ENCODE measurements at regions not wholly inside any gene's neighbourhood (a gene's known extent, or its start where the extent isn't known, plus 50 kb on each side); places are given as distances from the start of the nearest gene placed in this dataset.

GRCh38 chr7:3229904-3230470 is 71.1 kb upstream of the SDK1 start:
- TF ChIP-seq CEBPB (IDR thresholded peaks at IDR 0.05) = no peak
- TF ChIP-seq, protein P1, sequence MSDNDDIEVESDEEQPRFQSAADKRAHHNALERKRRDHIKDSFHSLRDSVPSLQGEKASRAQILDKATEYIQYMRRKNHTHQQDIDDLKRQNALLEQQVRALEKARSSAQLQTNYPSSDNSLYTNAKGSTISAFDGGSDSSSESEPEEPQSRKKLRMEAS (IDR thresholded peaks at IDR 0.05) = no peak
- no peak for TF ChIP-seq EGR1 (IDR thresholded peaks at IDR 0.05)
- no peak for TF ChIP-seq YY1 (IDR thresholded peaks at IDR 0.05; ENCODE audit: low read depth)
- no peak for TF ChIP-seq REST (IDR thresholded peaks at IDR 0.05; ENCODE audit: low read depth)
- TF ChIP-seq CREB1 (IDR thresholded peaks at IDR 0.05; ENCODE audit: low read depth) = no peak
- TF ChIP-seq FOXM1 (IDR thresholded peaks at IDR 0.05; ENCODE audit: borderline replicate concordance, low read depth) = no peak
- no peak for TF ChIP-seq TEAD4 (IDR thresholded peaks at IDR 0.05)
- TF ChIP-seq TCF12 (IDR thresholded peaks at IDR 0.05; ENCODE audit: low read depth) = no peak
- TF ChIP-seq TAF1 (IDR thresholded peaks at IDR 0.05; ENCODE audit: low read depth) = no peak
- TF ChIP-seq RAD21 (IDR thresholded peaks at IDR 0.05; ENCODE audit: low read depth) = no peak
- TF ChIP-seq EP300 (IDR thresholded peaks at IDR 0.05; ENCODE audit: borderline replicate concordance) = no peak
- TF ChIP-seq ZBTB7A (IDR thresholded peaks at IDR 0.05; ENCODE audit: low read depth) = no peak

DNA sequence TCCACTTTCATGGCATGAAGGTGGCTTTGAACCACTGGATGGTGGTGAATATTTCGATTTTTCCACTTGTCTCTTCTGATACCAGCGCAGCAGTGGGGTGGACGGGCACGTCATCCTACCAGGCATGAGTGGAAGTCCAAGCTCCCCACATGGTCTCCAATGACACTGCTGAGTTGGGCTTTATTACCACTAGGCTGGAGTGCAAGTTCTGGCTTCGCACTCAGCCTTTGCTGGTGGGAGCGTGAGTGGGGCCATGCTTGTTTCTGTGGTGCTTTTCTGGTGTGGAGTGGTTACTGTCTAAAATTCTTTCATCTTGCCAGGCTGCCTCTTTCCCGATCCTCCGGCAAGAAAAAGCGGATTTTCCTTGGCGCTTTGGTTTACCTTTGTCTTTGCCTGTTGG is 70.1 kb upstream of the SDK1 start:
- no peak for TF ChIP-seq TCF12 (IDR thresholded peaks at IDR 0.05; ENCODE audit: low read depth)
- TF ChIP-seq EGR1 (IDR thresholded peaks at IDR 0.05) = no peak
- TF ChIP-seq TAF1 (IDR thresholded peaks at IDR 0.05; ENCODE audit: low read depth) = no peak
- no peak for TF ChIP-seq ZBTB7A (IDR thresholded peaks at IDR 0.05; ENCODE audit: low read depth)
- TF ChIP-seq RAD21 (IDR thresholded peaks at IDR 0.05; ENCODE audit: low read depth) = no peak
- no peak for TF ChIP-seq FOXM1 (IDR thresholded peaks at IDR 0.05; ENCODE audit: borderline replicate concordance, low read depth)
- TF ChIP-seq, protein P2, sequence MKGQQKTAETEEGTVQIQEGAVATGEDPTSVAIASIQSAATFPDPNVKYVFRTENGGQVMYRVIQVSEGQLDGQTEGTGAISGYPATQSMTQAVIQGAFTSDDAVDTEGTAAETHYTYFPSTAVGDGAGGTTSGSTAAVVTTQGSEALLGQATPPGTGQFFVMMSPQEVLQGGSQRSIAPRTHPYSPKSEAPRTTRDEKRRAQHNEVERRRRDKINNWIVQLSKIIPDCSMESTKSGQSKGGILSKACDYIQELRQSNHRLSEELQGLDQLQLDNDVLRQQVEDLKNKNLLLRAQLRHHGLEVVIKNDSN (IDR thresholded peaks at IDR 0.05) = no peak
- no peak for TF ChIP-seq YY1 (IDR thresholded peaks at IDR 0.05; ENCODE audit: low read depth)
- TF ChIP-seq CEBPB (IDR thresholded peaks at IDR 0.05) = no peak
- no peak for TF ChIP-seq CREB1 (IDR thresholded peaks at IDR 0.05; ENCODE audit: low read depth)
- TF ChIP-seq REST (IDR thresholded peaks at IDR 0.05; ENCODE audit: low read depth) = no peak
- no peak for TF ChIP-seq EP300 (IDR thresholded peaks at IDR 0.05; ENCODE audit: borderline replicate concordance)
- TF ChIP-seq TEAD4 (IDR thresholded peaks at IDR 0.05) = no peak
- TF ChIP-seq, protein P1 (IDR thresholded peaks at IDR 0.05) = no peak
- TF ChIP-seq NFIC (IDR thresholded peaks at IDR 0.05) = no peak

- TF ChIP-seq EGR1 (IDR thresholded peaks at IDR 0.05) = no peak
- TF ChIP-seq CEBPB (IDR thresholded peaks at IDR 0.05) = no peak
- TF ChIP-seq TEAD4 (IDR thresholded peaks at IDR 0.05) = no peak
- TF ChIP-seq NFIC (IDR thresholded peaks at IDR 0.05) = no peak
- no peak for TF ChIP-seq EP300 (IDR thresholded peaks at IDR 0.05; ENCODE audit: borderline replicate concordance)
- no peak for TF ChIP-seq RAD21 (IDR thresholded peaks at IDR 0.05; ENCODE audit: low read depth)
- TF ChIP-seq TCF12 (IDR thresholded peaks at IDR 0.05; ENCODE audit: low read depth) = no peak
- TF ChIP-seq, protein P1 (IDR thresholded peaks at IDR 0.05) = no peak
- TF ChIP-seq YY1 (IDR thresholded peaks at IDR 0.05; ENCODE audit: low read depth) = no peak
Measured at GRCh38 chr7:3232228-3232627, 68.8 kb upstream of the SDK1 start.

DNA sequence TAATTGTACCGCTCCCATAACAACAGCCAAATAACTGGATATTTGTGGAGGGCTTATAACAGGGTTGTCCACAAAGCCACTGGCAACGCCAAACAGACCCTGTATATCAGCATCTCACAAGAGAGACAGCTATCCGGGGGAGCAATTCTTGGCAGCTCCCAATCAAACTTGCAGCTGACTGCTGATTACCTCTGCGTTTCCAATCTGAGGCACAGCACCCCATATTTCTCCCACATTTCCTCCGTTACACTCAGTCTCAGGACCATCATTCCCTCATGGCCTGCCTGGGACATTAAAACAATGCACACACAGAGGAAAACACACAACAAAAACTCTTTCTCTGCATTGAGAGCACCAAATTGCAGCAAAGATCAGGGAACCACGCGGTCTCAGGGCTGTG is 67.8 kb upstream of the SDK1 start:
- TF ChIP-seq NFIC (IDR thresholded peaks at IDR 0.05) (no peak), TEAD4 (IDR thresholded peaks at IDR 0.05) (no peak), EGR1 (IDR thresholded peaks at IDR 0.05) (no peak), CREB1 (IDR thresholded peaks at IDR 0.05; ENCODE audit: low read depth) (no peak), REST (IDR thresholded peaks at IDR 0.05; ENCODE audit: low read depth) (no peak), FOXM1 (IDR thresholded peaks at IDR 0.05; ENCODE audit: borderline replicate concordance, low read depth) (no peak), CEBPB (IDR thresholded peaks at IDR 0.05) (no peak), ZBTB7A (IDR thresholded peaks at IDR 0.05; ENCODE audit: low read depth) (no peak), YY1 (IDR thresholded peaks at IDR 0.05; ENCODE audit: low read depth) (no peak), TCF12 (IDR thresholded peaks at IDR 0.05; ENCODE audit: low read depth) (no peak), RAD21 (IDR thresholded peaks at IDR 0.05; ENCODE audit: low read depth) (no peak)
- TF ChIP-seq, protein P2 (IDR thresholded peaks at IDR 0.05) = no peak
